ENCODE measurements at regions not wholly inside any gene's neighbourhood (a gene's known extent, or its start where the extent isn't known, plus 50 kb on each side); places are given as distances from the start of the nearest gene placed in this dataset.

GRCh38 chr3:15976524-15976923 is 178.7 kb upstream of the ANKRD28 start (continued):
- TF ChIP-seq ZBTB40 (IDR thresholded peaks at IDR 0.05; ENCODE audit: borderline replicate concordance) (no peak), MXI1 (IDR thresholded peaks at IDR 0.05; ENCODE audit: low read depth, low read length) (no peak), GABPA (IDR thresholded peaks at IDR 0.05; ENCODE audit: low read depth) (no peak), NFIC (IDR thresholded peaks at IDR 0.05; ENCODE audit: low read depth, low read length) (no peak)

GRCh38 chr3:15977090-15977489 is 179.3 kb upstream of the ANKRD28 start:
- Histone ChIP-seq H3K36me3 (ENCODE audit: control insufficient read depth in 2 of 2, insufficient read depth in 2 of 2, low read length in 1 of 2) (no peaks in the 10 kb centered on the region), H3K4me3 (no peak overlapping the region), H3K27me3 (replicated peaks in 1 of 2; ENCODE audit: control insufficient read depth in 2 of 2, insufficient read depth in 2 of 2, low read length in 1 of 2) (no peaks in the 10 kb centered on the region), H2AFZ (ENCODE audit: control insufficient read depth, low read depth, low read length) (no peak overlapping the region), H3K4me2 (ENCODE audit: control insufficient read depth, insufficient read depth) (no peak overlapping the region), H3K79me2 (ENCODE audit: control insufficient read depth, insufficient read depth, low read length) (no peaks in the 10 kb centered on the region), H3K9me3 (replicated peaks; ENCODE audit: control insufficient read depth, insufficient read depth, low read length) (no peaks in the 10 kb centered on the region), H3K27ac (ENCODE audit: control insufficient read depth, insufficient read depth) (no peak overlapping the region), H3K4me1 (ENCODE audit: control insufficient read depth, insufficient read depth, low read length) (no peaks in the 10 kb centered on the region), H3K9ac (ENCODE audit: control insufficient read depth, insufficient read depth, low read length) (no peak overlapping the region), H4K20me1 (ENCODE audit: control insufficient read depth, insufficient read depth) (no peaks in the 10 kb centered on the region)
- in situ Hi-C loops (cut with MboI) (no loop called here), intact Hi-C loops (cut with micrococcal nuclease; ENCODE audit: unreplicated experiment) (no loop called here)
- ATAC-seq (no peak), DNase-seq (ENCODE audit: low read depth, low spot score) (no peak), FAIRE-seq (no peak)
- BruUV-seq (replicated peaks) = no TSS peak
- 33% methylated on average over 1 of the region's 1 CpG for WGBS (ENCODE audit: insufficient coverage, insufficient replicate concordance, low lambda C conversion rate, missing lambda C conversion rate)
- POLR2A ChIA-PET = no interaction called here
- CTCF ChIA-PET = interaction anchor here (0.6 kb wide), 1 partner anchor 61 kb away, joined by 4 read pairs; no protein-coding TSS in a partner anchor
- SMC1A ChIA-PET (ENCODE audit: uncharacterized antibody, unreplicated experiment) = no interaction called here
- RAD21 ChIA-PET (ENCODE audit: unreplicated experiment) = no interaction called here
- TF ChIP-seq MYC (IDR thresholded peaks at IDR 0.05; ENCODE audit: insufficient read depth, insufficient read length, insufficient replicate concordance, low read length, severe bottlenecking) = no peak
- no peak for TF ChIP-seq ZNF687 (IDR thresholded peaks at IDR 0.05)
- TF ChIP-seq SMAD1 (IDR thresholded peaks at IDR 0.05; ENCODE audit: low read depth, partially characterized antibody) = no peak
- no peak for TF ChIP-seq CHD2 (IDR thresholded peaks at IDR 0.05; ENCODE audit: borderline replicate concordance, low read depth, low read length)
- no peak for TF ChIP-seq BCLAF1 (IDR thresholded peaks at IDR 0.05)
- no peak for TF ChIP-seq EP300 (IDR thresholded peaks at IDR 0.05; ENCODE audit: borderline replicate concordance in 1 of 2, control insufficient read depth in 1 of 2, low read depth in 2 of 2, low read length in 2 of 2)
- no peak for TF ChIP-seq SUPT20H (IDR thresholded peaks at IDR 0.05; ENCODE audit: borderline replicate concordance, control insufficient read depth, low read depth, low read length)

Data from GM12878 (cell line).